GM12864 (cell line): ENCODE measurements at regions not wholly inside any gene's neighbourhood (a gene's known extent, or its start where the extent isn't known, plus 50 kb on each side); places are given as distances from the start of the nearest gene placed in this dataset.
"Not testable (repeated sequence)": the region's sequence is repeated elsewhere in the genome, so short reads cannot be mapped to it uniquely, and the experiment has no call there.

Experiments used
- DNase-seq: peaks from one replicate; pipeline ENCODE4 v3.0.0-alpha.2; 2011; ENCODE audit warnings: low read depth
- H3K4me3 ChIP-seq: 2 replicates; pipeline ENCODE4 v1.5.1; 2011; ENCODE audit warnings: mild to moderate bottlenecking, low read depth, low read length, control low read depth
- TF ChIP-seq, protein P1 (sequence below): IDR thresholded peaks from 2 replicates; pipeline ENCODE4 v1.5.1; 2011; ENCODE audit warnings: low read depth, mild to moderate bottlenecking, moderate library complexity, low read length, control low read depth, inconsistent platforms; ENCODE audit errors: missing control alignments

DNA sequence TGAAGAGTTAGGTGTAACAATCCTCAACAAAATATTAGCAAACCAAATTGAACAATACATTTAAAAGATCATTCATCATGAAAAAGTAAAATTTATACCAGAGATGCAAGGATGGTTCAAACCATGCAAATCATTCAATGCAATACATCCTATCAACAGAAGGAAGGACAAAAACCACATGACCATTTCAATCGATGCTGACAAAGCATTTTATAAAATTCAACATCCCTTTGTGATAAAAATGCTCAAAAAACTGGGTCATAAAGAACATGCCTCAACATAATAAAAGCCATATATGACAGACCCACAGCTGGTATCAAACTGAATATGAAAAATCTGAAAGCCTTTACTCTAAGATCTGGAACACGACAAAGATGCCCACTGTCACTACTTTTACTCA lies 490.3 kb upstream of the IRAK1BP1 start:
- H3K4me3 ChIP-seq, result no peak overlapping the region
- no peak for DNase-seq
- TF ChIP-seq, protein P1, sequence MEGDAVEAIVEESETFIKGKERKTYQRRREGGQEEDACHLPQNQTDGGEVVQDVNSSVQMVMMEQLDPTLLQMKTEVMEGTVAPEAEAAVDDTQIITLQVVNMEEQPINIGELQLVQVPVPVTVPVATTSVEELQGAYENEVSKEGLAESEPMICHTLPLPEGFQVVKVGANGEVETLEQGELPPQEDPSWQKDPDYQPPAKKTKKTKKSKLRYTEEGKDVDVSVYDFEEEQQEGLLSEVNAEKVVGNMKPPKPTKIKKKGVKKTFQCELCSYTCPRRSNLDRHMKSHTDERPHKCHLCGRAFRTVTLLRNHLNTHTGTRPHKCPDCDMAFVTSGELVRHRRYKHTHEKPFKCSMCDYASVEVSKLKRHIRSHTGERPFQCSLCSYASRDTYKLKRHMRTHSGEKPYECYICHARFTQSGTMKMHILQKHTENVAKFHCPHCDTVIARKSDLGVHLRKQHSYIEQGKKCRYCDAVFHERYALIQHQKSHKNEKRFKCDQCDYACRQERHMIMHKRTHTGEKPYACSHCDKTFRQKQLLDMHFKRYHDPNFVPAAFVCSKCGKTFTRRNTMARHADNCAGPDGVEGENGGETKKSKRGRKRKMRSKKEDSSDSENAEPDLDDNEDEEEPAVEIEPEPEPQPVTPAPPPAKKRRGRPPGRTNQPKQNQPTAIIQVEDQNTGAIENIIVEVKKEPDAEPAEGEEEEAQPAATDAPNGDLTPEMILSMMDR, result no peak

GRCh38 chr6:78379982-78380381 lies 487.4 kb upstream of the IRAK1BP1 start:
- TF ChIP-seq, protein P1, result no peak
- no peak for DNase-seq
- H3K4me3 ChIP-seq, result no peak overlapping the region

- DNase-seq, result no peak
- TF ChIP-seq, protein P1, result no peak
- H3K4me3 ChIP-seq, result no peak overlapping the region
Measured at GRCh38 chr6:78380541-78380940, 486.8 kb upstream of the IRAK1BP1 start.

DNA sequence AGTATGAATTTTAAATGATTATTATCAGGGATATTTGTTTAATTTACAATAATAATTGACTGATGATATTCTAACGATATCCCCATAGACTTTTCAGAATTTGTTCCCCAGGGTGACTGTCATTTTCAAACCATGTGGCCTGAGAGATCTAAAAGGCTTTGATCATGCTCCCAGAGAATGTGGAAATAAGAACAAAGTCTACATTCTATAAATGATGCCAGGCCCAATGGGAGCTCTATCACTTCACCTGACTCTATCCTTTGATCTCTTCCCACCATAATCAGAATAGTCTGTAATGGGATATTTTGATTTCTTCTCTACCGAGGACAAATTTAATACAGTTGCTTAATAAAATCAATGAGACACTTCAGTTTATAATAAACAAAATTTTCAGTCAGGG lies 483.4 kb upstream of the IRAK1BP1 start:
- no peak overlapping the region for H3K4me3 ChIP-seq
- DNase-seq, result no peak
- TF ChIP-seq, protein P1, result no peak

DNA sequence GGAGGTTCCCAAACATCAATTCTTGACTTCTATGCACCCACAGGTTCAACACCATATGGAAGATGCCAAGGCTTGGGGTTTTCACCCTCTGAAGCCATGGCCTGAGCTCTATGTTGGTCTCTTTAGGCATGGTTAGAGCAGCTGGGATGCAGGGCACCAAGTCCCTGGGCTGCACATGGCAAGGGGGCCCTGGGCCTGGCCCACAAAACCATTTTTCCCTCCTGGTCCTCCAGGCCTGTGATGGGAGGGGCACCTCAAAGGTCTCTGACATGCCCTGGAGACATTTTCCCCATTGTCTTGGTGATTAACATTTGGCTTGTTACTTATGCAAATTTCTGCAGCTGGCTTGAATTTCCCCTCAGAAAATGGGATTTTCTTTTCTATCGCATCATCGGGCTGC lies 480.5 kb upstream of the IRAK1BP1 start:
- not testable (repeated sequence) for DNase-seq, H3K4me3 ChIP-seq

- DNase-seq, result no peak
- H3K4me3 ChIP-seq, result no peak overlapping the region
- TF ChIP-seq, protein P1, result no peak
Measured at GRCh38 chr6:78390066-78390465, 477.3 kb upstream of the IRAK1BP1 start.

- TF ChIP-seq, protein P1, result no peak
- no peak for DNase-seq
- H3K4me3 ChIP-seq, result no peak overlapping the region
Measured at GRCh38 chr6:78397499-78397898, 469.9 kb upstream of the IRAK1BP1 start.

GRCh38 chr6:78398292-78398691 lies 469.1 kb upstream of the IRAK1BP1 start:
- no peak overlapping the region for H3K4me3 ChIP-seq
- no peak for DNase-seq
- TF ChIP-seq, protein P1, result no peak
